Vagina (tissue), 2 donors: ENCODE measurements at regions not wholly inside any gene's neighbourhood (a gene's known extent, or its start where the extent isn't known, plus 50 kb on each side); places are given as distances from the start of the nearest gene placed in this dataset.

Experiments used
- DNase-seq, 2 donors: peaks; one replicate each; pipeline ENCODE4 v3.0.0-alpha.2; 2017; ENCODE audit errors: extremely low spot score in 2 of 2
- H3K27ac ChIP-seq: fragments of 200-600 bp; sonication (generic); one replicate; pipeline ENCODE4 v1.5.1; 2019
- H3K27me3 ChIP-seq: fragments of 200-600 bp; sonication (generic); one replicate; pipeline ENCODE4 v1.5.1; 2019
- H3K36me3 ChIP-seq, 2 donors: fragments of 200-600 bp; sonication (generic); one replicate each; pipeline ENCODE4 v1.5.1; 2017 to 2019
- H3K4me1 ChIP-seq: fragments of 200-600 bp; sonication (generic); one replicate; pipeline ENCODE4 v1.5.1; 2019
- H3K4me3 ChIP-seq, 2 donors: fragments of 200-600 bp; sonication (generic); 1 replicate in 1 of 2; 2 replicates in 1 of 2; pipeline ENCODE4 v1.5.1; 2016 to 2019
- H3K9me3 ChIP-seq: fragments of 200-600 bp; sonication (generic); one replicate; pipeline ENCODE4 v1.5.1; 2019
- POLR2A ChIP-seq, 2 donors: fragments of 450-650 bp; IDR thresholded peaks; one replicate each; pipeline ENCODE4 v1.6.1; 2017; ENCODE audit warnings: antibody characterized with exemption in 2 of 2, mild to moderate bottlenecking in 2 of 2, moderate library complexity in 2 of 2
- POLR2AphosphoS5 ChIP-seq, 2 donors: sonication (generic); formaldehyde crosslinking; IDR thresholded peaks; one replicate each; pipeline ENCODE4 v1.9.0; 2017; ENCODE audit warnings: antibody characterized with exemption in 2 of 2, mild to moderate bottlenecking in 2 of 2, low read depth in 1 of 2; ENCODE audit not compliant: insufficient read depth in 1 of 2
- intact Hi-C: fragments of 100-400 bp; cut with DNase I; formaldehyde crosslinking; loops from one replicate; pipeline ENCODE4 v1.15.1; 2023
- TF ChIP-seq, protein P1 (sequence below), 3 experiments: fragments of 450-650 bp in 2 of 3; fragments of 200-600 bp in 1 of 3; sonication (generic) in 1 of 3; IDR thresholded peaks; one replicate each; pipeline ENCODE4 v1.5.1; 2017 to 2019; ENCODE audit warnings: antibody characterized with exemption in 3 of 3, mild to moderate bottlenecking in 2 of 3, moderate library complexity in 2 of 3

DNA sequence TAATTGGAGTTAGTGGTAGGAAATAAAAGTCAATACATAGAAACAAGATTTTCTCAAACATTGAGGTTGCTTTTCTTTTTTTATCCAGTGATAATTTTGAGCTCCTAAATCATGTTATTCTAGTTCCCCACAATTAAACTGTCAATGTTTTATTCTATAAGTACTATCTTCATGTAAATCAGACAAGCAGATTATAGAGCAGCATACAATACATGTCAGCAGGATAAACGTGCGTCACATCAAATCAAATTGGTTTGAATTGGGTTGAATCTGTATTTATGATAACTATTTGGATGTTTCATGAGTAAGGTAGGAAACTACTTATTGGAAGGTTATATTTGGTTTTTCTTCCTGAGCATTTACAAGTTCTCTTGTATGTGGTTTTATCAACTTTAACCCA lies 2028.7 kb downstream of the NCAM2 start:
- H3K36me3 ChIP-seq: no peaks in the 10 kb centered on the region
- no peaks in the 10 kb centered on the region for H3K27me3 ChIP-seq
- no peaks in the 10 kb centered on the region for H3K9me3 ChIP-seq
- H3K4me1 ChIP-seq: no peaks in the 10 kb centered on the region
- intact Hi-C loops: no loop called here
- DNase-seq: no peak
- H3K27ac ChIP-seq: no peak overlapping the region
- H3K4me3 ChIP-seq: no peak overlapping the region
- no peak for TF ChIP-seq POLR2A (IDR thresholded peaks at IDR 0.05)
- TF ChIP-seq POLR2AphosphoS5 (IDR thresholded peaks at IDR 0.05; ENCODE audit: insufficient read depth in 1 of 2, low read depth in 1 of 2): no peak
- TF ChIP-seq, protein P1, sequence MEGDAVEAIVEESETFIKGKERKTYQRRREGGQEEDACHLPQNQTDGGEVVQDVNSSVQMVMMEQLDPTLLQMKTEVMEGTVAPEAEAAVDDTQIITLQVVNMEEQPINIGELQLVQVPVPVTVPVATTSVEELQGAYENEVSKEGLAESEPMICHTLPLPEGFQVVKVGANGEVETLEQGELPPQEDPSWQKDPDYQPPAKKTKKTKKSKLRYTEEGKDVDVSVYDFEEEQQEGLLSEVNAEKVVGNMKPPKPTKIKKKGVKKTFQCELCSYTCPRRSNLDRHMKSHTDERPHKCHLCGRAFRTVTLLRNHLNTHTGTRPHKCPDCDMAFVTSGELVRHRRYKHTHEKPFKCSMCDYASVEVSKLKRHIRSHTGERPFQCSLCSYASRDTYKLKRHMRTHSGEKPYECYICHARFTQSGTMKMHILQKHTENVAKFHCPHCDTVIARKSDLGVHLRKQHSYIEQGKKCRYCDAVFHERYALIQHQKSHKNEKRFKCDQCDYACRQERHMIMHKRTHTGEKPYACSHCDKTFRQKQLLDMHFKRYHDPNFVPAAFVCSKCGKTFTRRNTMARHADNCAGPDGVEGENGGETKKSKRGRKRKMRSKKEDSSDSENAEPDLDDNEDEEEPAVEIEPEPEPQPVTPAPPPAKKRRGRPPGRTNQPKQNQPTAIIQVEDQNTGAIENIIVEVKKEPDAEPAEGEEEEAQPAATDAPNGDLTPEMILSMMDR (IDR thresholded peaks at IDR 0.05): no peak

DNA sequence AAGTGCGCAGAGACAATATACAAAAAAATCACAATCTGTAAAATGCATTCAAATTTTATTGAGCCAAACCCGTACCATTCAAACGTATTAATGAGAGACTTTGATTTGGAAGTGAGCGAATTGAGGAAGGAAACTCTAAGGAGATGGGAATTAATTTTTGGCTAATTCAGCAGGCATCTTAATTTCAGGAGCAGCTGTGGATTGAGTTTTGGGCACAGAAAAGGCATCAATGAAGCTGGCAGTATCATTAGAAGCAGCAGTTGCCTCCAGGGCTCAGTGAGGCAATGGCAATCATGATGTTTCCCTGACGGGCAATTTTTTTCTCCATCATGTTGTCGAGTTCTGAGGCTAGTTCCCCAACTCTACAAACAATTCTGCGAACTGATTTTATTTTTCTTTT lies 2041.6 kb downstream of the NCAM2 start:
- no peaks in the 10 kb centered on the region for H3K4me1 ChIP-seq
- DNase-seq: no peak

DNA sequence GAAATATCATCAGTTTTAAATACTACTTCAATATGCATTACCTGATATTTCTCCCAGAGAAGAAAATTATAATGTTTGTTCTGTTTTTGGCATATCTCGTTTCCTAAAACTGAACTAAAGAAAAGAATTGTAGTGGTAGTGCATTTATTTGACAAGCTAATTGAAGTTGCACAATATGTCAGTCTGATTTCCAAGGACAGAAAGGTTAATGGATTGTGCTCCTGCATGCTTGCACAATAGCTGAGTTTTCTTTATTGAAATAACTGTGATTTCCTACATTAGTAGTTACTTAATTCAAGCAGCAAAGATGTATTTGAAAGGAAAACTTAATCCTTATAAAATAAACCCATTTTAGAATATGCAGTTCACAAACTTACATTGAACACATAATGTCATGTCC lies 2047.7 kb downstream of the NCAM2 start:
- Histone ChIP-seq H3K9me3 (no peaks in the 10 kb centered on the region), H3K27me3 (no peaks in the 10 kb centered on the region), H3K4me3 (no peak overlapping the region), H3K27ac (no peak overlapping the region), H3K36me3 (no peaks in the 10 kb centered on the region), H3K4me1 (no peaks in the 10 kb centered on the region)
- TF ChIP-seq POLR2AphosphoS5 (IDR thresholded peaks at IDR 0.05; ENCODE audit: insufficient read depth in 1 of 2, low read depth in 1 of 2) (no peak), POLR2A (IDR thresholded peaks at IDR 0.05) (no peak)
- intact Hi-C loops: no loop called here
- DNase-seq: no peak

More for the DNA sequence above, 2041.6 kb downstream of the NCAM2 start:
- no peak for TF ChIP-seq POLR2AphosphoS5 (IDR thresholded peaks at IDR 0.05; ENCODE audit: insufficient read depth in 1 of 2, low read depth in 1 of 2)
- TF ChIP-seq, protein P1 (IDR thresholded peaks at IDR 0.05): no peak
- TF ChIP-seq POLR2A (IDR thresholded peaks at IDR 0.05): no peak
- H3K27me3 ChIP-seq: no peaks in the 10 kb centered on the region
- intact Hi-C loops: no loop called here
- no peak overlapping the region for H3K4me3 ChIP-seq
- no peaks in the 10 kb centered on the region for H3K9me3 ChIP-seq
- no peak overlapping the region for H3K27ac ChIP-seq
- H3K36me3 ChIP-seq: no peaks in the 10 kb centered on the region

DNA sequence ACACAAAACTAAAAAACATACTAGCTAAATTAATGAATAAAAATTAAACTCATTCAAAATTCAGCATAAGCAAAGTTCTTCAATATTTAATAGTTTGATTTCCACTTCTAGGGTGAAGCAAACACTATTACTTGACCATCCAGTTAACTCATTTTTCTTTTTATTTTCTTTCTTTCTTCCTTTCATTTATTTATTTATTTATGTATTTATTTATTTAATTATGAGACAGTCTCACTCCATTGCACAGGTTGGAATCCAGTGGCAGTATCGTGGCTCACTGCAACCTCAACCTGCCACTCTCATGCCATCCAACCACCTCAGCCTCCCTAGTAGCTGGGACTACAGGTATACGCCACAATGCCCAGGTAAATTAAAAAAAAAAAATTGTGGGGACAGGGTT lies 2069.5 kb downstream of the NCAM2 start:
- no peak for DNase-seq
- TF ChIP-seq POLR2AphosphoS5 (IDR thresholded peaks at IDR 0.05; ENCODE audit: insufficient read depth in 1 of 2, low read depth in 1 of 2): no peak
- TF ChIP-seq POLR2A (IDR thresholded peaks at IDR 0.05): no peak
- TF ChIP-seq, protein P1 (IDR thresholded peaks at IDR 0.05): no peak
- Histone ChIP-seq H3K4me3 (no peak overlapping the region), H3K27ac (no peak overlapping the region), H3K36me3 (no peaks in the 10 kb centered on the region), H3K9me3 (no peaks in the 10 kb centered on the region), H3K4me1 (no peaks in the 10 kb centered on the region), H3K27me3 (no peaks in the 10 kb centered on the region)
- intact Hi-C loops: no loop called here

DNA sequence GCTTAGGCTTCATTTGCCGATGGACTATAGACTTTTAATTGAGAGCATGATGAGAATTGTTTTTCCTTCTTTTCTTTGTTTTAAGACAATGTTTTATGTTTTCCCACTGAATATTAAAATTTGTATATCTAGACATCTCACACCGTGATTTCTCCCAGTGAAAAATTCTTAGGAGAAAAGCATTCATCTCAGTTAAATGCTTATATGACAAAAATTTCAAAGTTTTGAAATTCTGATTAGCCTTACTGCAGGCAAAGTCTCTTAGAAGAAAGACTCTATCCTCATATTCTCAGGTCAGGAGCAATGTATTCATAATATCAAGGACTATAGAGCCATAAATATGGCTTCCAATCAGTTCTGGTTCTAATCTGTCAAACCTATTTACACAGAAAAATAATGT lies 2085.0 kb downstream of the NCAM2 start:
- Histone ChIP-seq H3K27ac (no peak overlapping the region), H3K4me1 (no peaks in the 10 kb centered on the region), H3K27me3 (no peaks in the 10 kb centered on the region), H3K4me3 (no peak overlapping the region), H3K36me3 (no peaks in the 10 kb centered on the region), H3K9me3 (no peaks in the 10 kb centered on the region)
- no peak for TF ChIP-seq POLR2AphosphoS5 (IDR thresholded peaks at IDR 0.05; ENCODE audit: insufficient read depth in 1 of 2, low read depth in 1 of 2)
- no peak for TF ChIP-seq POLR2A (IDR thresholded peaks at IDR 0.05)
- TF ChIP-seq, protein P1 (IDR thresholded peaks at IDR 0.05): no peak
- intact Hi-C loops: no loop called here
- DNase-seq: no peak
